CD4-positive, alpha-beta memory T cell (primary cell): ENCODE measurements at regions not wholly inside any gene's neighbourhood (a gene's known extent, or its start where the extent isn't known, plus 50 kb on each side); places are given as distances from the start of the nearest gene placed in this dataset.

Source experiments
- CTCF ChIA-PET: fragments of 350-600 bp; sonication (Branson Sonifier 250); formaldehyde crosslinking; loops from one replicate; lab custom pipeline; 2021; ENCODE audit warnings: inconsistent platforms; ENCODE audit not compliant: partially characterized antibody; lab: Charles Lee
- POLR2A ChIA-PET: fragments of 350-600 bp; sonication (Branson Sonifier 250); formaldehyde crosslinking; loops from one replicate; lab custom pipeline; 2021; ENCODE audit not compliant: partially characterized antibody; lab: Charles Lee
- DNase-seq, 5 donors: peaks; one replicate each; pipeline versions ENCODE4 v3.0.0 to v3.0.0-alpha.2; 2020 to 2022; ENCODE audit warnings: mixed read lengths in 1 of 5
- H3K27ac ChIP-seq: one replicate; pipeline ENCODE4 v1.7.0; 2013; ENCODE audit warnings: low read depth, low read length
- H3K27me3 ChIP-seq: 2 replicates; pipeline ENCODE4 v1.7.0; 2013; ENCODE audit warnings: mild to moderate bottlenecking, low read length, moderate library complexity; ENCODE audit not compliant: insufficient read depth
- H3K36me3 ChIP-seq: 2 replicates; pipeline ENCODE4 v1.7.0; 2013; ENCODE audit warnings: mild to moderate bottlenecking, low read length, moderate library complexity; ENCODE audit not compliant: insufficient read depth
- H3K4me1 ChIP-seq: 2 replicates; pipeline ENCODE4 v1.7.0; 2013; ENCODE audit warnings: mild to moderate bottlenecking, low read length, moderate library complexity; ENCODE audit not compliant: insufficient read depth
- H3K4me3 ChIP-seq, 2 donors: one replicate each; pipeline ENCODE4 v1.7.0; 2013; ENCODE audit warnings: low read length in 2 of 2, mild to moderate bottlenecking in 1 of 2
- H3K9me3 ChIP-seq, 2 donors: one replicate each; pipeline ENCODE4 v1.7.0; 2013; ENCODE audit warnings: low read length in 2 of 2, control low read depth in 1 of 2; ENCODE audit not compliant: control insufficient read depth in 1 of 2
- H3K27ac Mint-ChIP-seq, 7 donors: one replicate each; pipeline ENCODE4 v1.8.0; 2020 to 2021; ENCODE audit warnings: mixed read lengths in 7 of 7, mild to moderate bottlenecking in 6 of 7, inconsistent platforms in 3 of 7, moderate library complexity in 3 of 7
- H3K27me3 Mint-ChIP-seq, 2 donors: one replicate each; pipeline ENCODE4 v1.8.0; 2020 to 2021; ENCODE audit warnings: mixed read lengths in 2 of 2
- H3K36me3 Mint-ChIP-seq, 2 donors: one replicate each; pipeline ENCODE4 v1.8.0; 2020 to 2021; ENCODE audit warnings: mixed read lengths in 2 of 2, inconsistent platforms in 1 of 2, mild to moderate bottlenecking in 1 of 2
- H3K4me1 Mint-ChIP-seq, 4 donors: one replicate each; pipeline ENCODE4 v1.8.0; 2020 to 2021; ENCODE audit warnings: mixed read lengths in 4 of 4, mild to moderate bottlenecking in 1 of 4
- H3K4me3 Mint-ChIP-seq, 8 donors: one replicate each; pipeline ENCODE4 v1.8.0; 2020 to 2021; ENCODE audit warnings: mixed read lengths in 8 of 8, mild to moderate bottlenecking in 7 of 8, moderate library complexity in 6 of 8, inconsistent platforms in 3 of 8
- H3K9me3 Mint-ChIP-seq, 8 donors: one replicate each; pipeline ENCODE4 v1.8.0; 2020 to 2021; ENCODE audit warnings: mixed read lengths in 8 of 8, mild to moderate bottlenecking in 5 of 8, inconsistent platforms in 3 of 8, moderate library complexity in 1 of 8
- intact Hi-C: fragments of 100-400 bp; cut with micrococcal nuclease; formaldehyde crosslinking; loops from one replicate; pipeline ENCODE4 v1.15.1; 2023

GRCh38 chr22:49112661-49113626 is 714.7 kb downstream of the BRD1 start:
- Mint-ChIP-seq H3K4me3 (no peak overlapping the region), H3K27ac (no peak overlapping the region), H3K9me3 (no peaks in the 10 kb centered on the region), H3K27me3 (peaks cover 3 to 9% of the 10 kb centered on the region in 2 donors), H3K36me3 (no peaks in the 10 kb centered on the region), H3K4me1 (no peaks in the 10 kb centered on the region)
- CTCF ChIA-PET: no interaction called here
- Histone ChIP-seq H3K9me3 (no peaks in the 10 kb centered on the region), H3K4me1 (no peaks in the 10 kb centered on the region), H3K27ac (no peak overlapping the region), H3K36me3 (no peaks in the 10 kb centered on the region), H3K27me3 (no peaks in the 10 kb centered on the region), H3K4me3 (no peak overlapping the region)
- POLR2A ChIA-PET: no interaction called here
- no peak for DNase-seq
- intact Hi-C loops: no loop called here

GRCh38 chr22:49112176-49112575 is 715.5 kb downstream of the BRD1 start:
- Mint-ChIP-seq H3K4me1 (no peaks in the 10 kb centered on the region), H3K9me3 (no peaks in the 10 kb centered on the region), H3K27me3 (peaks cover 6 to 13% of the 10 kb centered on the region in 2 donors), H3K27ac (no peak overlapping the region), H3K4me3 (no peak overlapping the region), H3K36me3 (no peaks in the 10 kb centered on the region)
- ChIA-PET CTCF (no interaction called here), POLR2A (no interaction called here)
- intact Hi-C loops: no loop called here
- Histone ChIP-seq H3K4me3 (no peak overlapping the region), H3K27ac (no peak overlapping the region), H3K36me3 (no peaks in the 10 kb centered on the region), H3K27me3 (no peaks in the 10 kb centered on the region), H3K4me1 (no peaks in the 10 kb centered on the region), H3K9me3 (no peaks in the 10 kb centered on the region)
- no peak for DNase-seq

- Histone ChIP-seq H3K4me1 (no peaks in the 10 kb centered on the region), H3K4me3 (no peak overlapping the region), H3K27ac (no peak overlapping the region), H3K9me3 (no peaks in the 10 kb centered on the region), H3K36me3 (no peaks in the 10 kb centered on the region), H3K27me3 (no peaks in the 10 kb centered on the region)
- Mint-ChIP-seq H3K27me3 (peaks cover 8 to 14% of the 10 kb centered on the region in 2 donors), H3K27ac (no peak overlapping the region), H3K4me1 (no peaks in the 10 kb centered on the region), H3K9me3 (no peaks in the 10 kb centered on the region), H3K4me3 (no peak overlapping the region), H3K36me3 (no peaks in the 10 kb centered on the region)
- intact Hi-C loops: no loop called here
- DNase-seq: no peak
- ChIA-PET CTCF (no interaction called here), POLR2A (no interaction called here)
Observed at GRCh38 chr22:49111085-49111484, 716.6 kb downstream of the BRD1 start.

- H3K27ac ChIP-seq: no peak overlapping the region
- CTCF ChIA-PET: no interaction called here
- no peak overlapping the region for H3K27ac Mint-ChIP-seq
Observed at GRCh38 chr22:49108636-49109315, 718.9 kb downstream of the BRD1 start.

GRCh38 chr22:49107961-49108530 is 719.6 kb downstream of the BRD1 start:
- Histone ChIP-seq H3K27ac (no peak overlapping the region), H3K36me3 (no peaks in the 10 kb centered on the region), H3K4me3 (no peak overlapping the region), H3K27me3 (no peaks in the 10 kb centered on the region), H3K9me3 (no peaks in the 10 kb centered on the region), H3K4me1 (no peaks in the 10 kb centered on the region)
- Mint-ChIP-seq H3K9me3 (no peaks in the 10 kb centered on the region), H3K4me1 (no peaks in the 10 kb centered on the region), H3K4me3 (no peak overlapping the region), H3K36me3 (no peaks in the 10 kb centered on the region), H3K27ac (peak overlapping the region in 1 of 7 donors; percentile 29), H3K27me3 (peaks cover 12 to 16% of the 10 kb centered on the region in 2 donors)
- CTCF ChIA-PET: no interaction called here
- intact Hi-C loops: no loop called here
- POLR2A ChIA-PET: no interaction called here
- DNase-seq: no peak

More at GRCh38 chr22:49108636-49109315, 718.9 kb downstream of the BRD1 start:
- no peaks in the 10 kb centered on the region for H3K9me3 ChIP-seq
- POLR2A ChIA-PET: no interaction called here
- H3K9me3 Mint-ChIP-seq: no peaks in the 10 kb centered on the region
- H3K27me3 ChIP-seq: no peaks in the 10 kb centered on the region
- no peaks in the 10 kb centered on the region for H3K4me1 Mint-ChIP-seq
- intact Hi-C loops: no loop called here
- no peaks in the 10 kb centered on the region for H3K4me1 ChIP-seq
- H3K4me3 Mint-ChIP-seq: no peak overlapping the region
- H3K36me3 Mint-ChIP-seq: no peaks in the 10 kb centered on the region
- H3K36me3 ChIP-seq: no peaks in the 10 kb centered on the region
- no peak for DNase-seq
- H3K27me3 Mint-ChIP-seq: peaks cover 12 to 16% of the 10 kb centered on the region in 2 donors
- no peak overlapping the region for H3K4me3 ChIP-seq

GRCh38 chr22:49107561-49107960 is 720.1 kb downstream of the BRD1 start:
- no peak overlapping the region for H3K4me3 ChIP-seq
- H3K4me1 Mint-ChIP-seq: no peaks in the 10 kb centered on the region
- H3K9me3 ChIP-seq: no peaks in the 10 kb centered on the region
- no peaks in the 10 kb centered on the region for H3K36me3 ChIP-seq
- no peaks in the 10 kb centered on the region for H3K27me3 ChIP-seq
- DNase-seq: no peak
- POLR2A ChIA-PET: no interaction called here
- H3K27ac Mint-ChIP-seq: peak overlapping the region in 1 of 7 donors; percentile 36
- no peak overlapping the region for H3K4me3 Mint-ChIP-seq
- CTCF ChIA-PET: no interaction called here
- intact Hi-C loops: no loop called here
- H3K27ac ChIP-seq: no peak overlapping the region
- H3K4me1 ChIP-seq: no peaks in the 10 kb centered on the region
- H3K36me3 Mint-ChIP-seq: no peaks in the 10 kb centered on the region
- H3K9me3 Mint-ChIP-seq: no peaks in the 10 kb centered on the region
- H3K27me3 Mint-ChIP-seq: peaks cover 13 to 15% of the 10 kb centered on the region in 2 donors

- H3K36me3 ChIP-seq: no peaks in the 10 kb centered on the region
- H3K36me3 Mint-ChIP-seq: no peaks in the 10 kb centered on the region
- no peak for DNase-seq
- CTCF ChIA-PET: no interaction called here
- H3K4me1 ChIP-seq: no peaks in the 10 kb centered on the region
- H3K4me1 Mint-ChIP-seq: no peaks in the 10 kb centered on the region
- intact Hi-C loops: no loop called here
- no peak overlapping the region for H3K27ac ChIP-seq
- H3K9me3 Mint-ChIP-seq: no peaks in the 10 kb centered on the region
- no peak overlapping the region for H3K4me3 Mint-ChIP-seq
- H3K27me3 ChIP-seq: no peaks in the 10 kb centered on the region
- peaks cover 13 to 17% of the 10 kb centered on the region in 2 donors for H3K27me3 Mint-ChIP-seq
- H3K9me3 ChIP-seq: no peaks in the 10 kb centered on the region
- H3K4me3 ChIP-seq: no peak overlapping the region
- H3K27ac Mint-ChIP-seq: no peak overlapping the region
- POLR2A ChIA-PET: no interaction called here
Observed at GRCh38 chr22:49106842-49107152, 720.9 kb downstream of the BRD1 start.
